ENCODE measurements at regions not wholly inside any gene's neighbourhood (a gene's known extent, or its start where the extent isn't known, plus 50 kb on each side); places are given as distances from the start of the nearest gene placed in this dataset.
"Not testable (repeated sequence)": the region's sequence is repeated elsewhere in the genome, so short reads cannot be mapped to it uniquely, and the experiment has no call there.

GRCh38 chr4:148633720-148634119, 191.5 kb upstream of the NR3C2 start:
- no peak for DNase-seq

- DNase-seq: no peak
These were observed 190.3 kb upstream of the NR3C2 start for GRCh38 chr4:148632476-148632875.

- DNase-seq: no peak
These were observed 187.8 kb upstream of the NR3C2 start for GRCh38 chr4:148630051-148630450.

- DNase-seq: no peak
These were observed 176.6 kb upstream of the NR3C2 start for GRCh38 chr4:148618856-148619255.

- no peak for DNase-seq
These were observed 166.8 kb upstream of the NR3C2 start for GRCh38 chr4:148608968-148609367.

- not testable (repeated sequence) for DNase-seq
These were observed 156.4 kb upstream of the NR3C2 start for GRCh38 chr4:148598418-148599207.

GRCh38 chr4:148589182-148589581, 147.0 kb upstream of the NR3C2 start:
- no peak for DNase-seq

- no peak for DNase-seq
These were observed 133.4 kb upstream of the NR3C2 start for GRCh38 chr4:148575577-148575976.

- no peak for DNase-seq
These were observed 132.7 kb upstream of the NR3C2 start for GRCh38 chr4:148574911-148575310.

GRCh38 chr4:148574502-148574901, 132.3 kb upstream of the NR3C2 start:
- no peak for DNase-seq

GRCh38 chr4:148574066-148574465, 131.9 kb upstream of the NR3C2 start:
- DNase-seq: no peak

- no peak for DNase-seq
These were observed 131.1 kb upstream of the NR3C2 start for GRCh38 chr4:148573296-148573695.

GRCh38 chr4:148565801-148566200, 123.6 kb upstream of the NR3C2 start:
- no peak for DNase-seq

GRCh38 chr4:148563684-148564083, 121.5 kb upstream of the NR3C2 start:
- no peak for DNase-seq

- no peak for DNase-seq
These were observed 119.3 kb upstream of the NR3C2 start for GRCh38 chr4:148561467-148561866.

GRCh38 chr4:148557793-148558192, 115.6 kb upstream of the NR3C2 start:
- DNase-seq: no peak

- no peak for DNase-seq
These were observed 108.6 kb upstream of the NR3C2 start for GRCh38 chr4:148550788-148551187.

GRCh38 chr4:148542922-148543623, 100.9 kb upstream of the NR3C2 start:
- no peak for DNase-seq

GRCh38 chr4:148540622-148541326, 98.6 kb upstream of the NR3C2 start:
- no peak for DNase-seq

GRCh38 chr4:148539387-148539786, 97.2 kb upstream of the NR3C2 start:
- no peak for DNase-seq

- DNase-seq: not testable (repeated sequence)
These were observed 91.6 kb upstream of the NR3C2 start for GRCh38 chr4:148533851-148534250.

- DNase-seq: no peak
These were observed 87.9 kb upstream of the NR3C2 start for GRCh38 chr4:148530114-148530513.

GRCh38 chr4:148527571-148527970, 85.4 kb upstream of the NR3C2 start:
- DNase-seq: no peak

- no peak for DNase-seq
These were observed 80.8 kb upstream of the NR3C2 start for GRCh38 chr4:148522995-148523394.
